SK-N-SH (cell line): ENCODE measurements at regions not wholly inside any gene's neighbourhood (a gene's known extent, or its start where the extent isn't known, plus 50 kb on each side); places are given as distances from the start of the nearest gene placed in this dataset.

Experiments
- CTCF ChIA-PET: fragments of 300-600, 350-600 bp; formaldehyde crosslinking; extraction: SDS; loops from one replicate; lab custom pipeline; 2021; lab: Yijun Ruan, JAX
- POLR2A ChIA-PET: fragments of 350-600 bp; sonication (Branson Sonifier 250); formaldehyde crosslinking; extraction: SDS; loops from one replicate; lab custom pipeline; 2020; ENCODE audit warnings: antibody characterized with exemption, inconsistent platforms; lab: Yijun Ruan, JAX
- DNase-seq: peaks from one replicate; pipeline ENCODE4 v3.0.0; 2012
- H2AFZ ChIP-seq: fragments of 200-600 bp; sonication (generic); 2 replicates; pipeline ENCODE4 v1.8.1; 2016; ENCODE audit warnings: antibody characterized with exemption, mild to moderate bottlenecking, low read depth
- H3F3A ChIP-seq: fragments of 200-600 bp; sonication (generic); replicated peaks from 2 replicates; pipeline ENCODE3; 2016; ENCODE audit warnings: antibody characterized with exemption, mild to moderate bottlenecking; ENCODE audit not compliant: insufficient read depth
- H3K27ac ChIP-seq, 2 experiments: fragments of 200-500 bp in 1 of 2; fragments of 200-600 bp in 1 of 2; sonication (Bioruptor generic) in 1 of 2; sonication (generic), shearing (Covaris generic) in 1 of 2; 2 replicates each; pipeline versions ENCODE4 v1.5.1 to v1.6.1; 2014 to 2016; ENCODE audit warnings: low read depth in 2 of 2, inconsistent platforms in 1 of 2, low read length in 1 of 2, mild to moderate bottlenecking in 1 of 2, mixed read lengths in 1 of 2
- H3K27me3 ChIP-seq: fragments of 200-600 bp; sonication (generic), shearing (Covaris generic); 2 replicates; pipeline ENCODE4 v1.6.1; 2016; ENCODE audit warnings: mixed run types; ENCODE audit not compliant: insufficient read depth
- H3K36me3 ChIP-seq, 2 experiments: fragments of 200-500 bp in 1 of 2; fragments of 200-600 bp in 1 of 2; sonication (Bioruptor generic) in 1 of 2; sonication (generic) in 1 of 2; replicated peaks in 1 of 2; 2 replicates each; pipeline versions ENCODE3 to v1.5.1; 2014 to 2016; ENCODE audit warnings: low read length in 1 of 2, mild to moderate bottlenecking in 1 of 2; ENCODE audit not compliant: insufficient read depth in 2 of 2, control insufficient read depth in 1 of 2
- H3K4me1 ChIP-seq, 2 experiments: fragments of 200-500 bp in 1 of 2; fragments of 200-600 bp in 1 of 2; sonication (Bioruptor generic) in 1 of 2; sonication (generic), shearing (Covaris generic) in 1 of 2; 2 replicates each; pipeline versions ENCODE4 v1.5.1 to v1.6.1; 2014 to 2016; ENCODE audit warnings: low read depth in 1 of 2, low read length in 1 of 2, mixed run types in 1 of 2; ENCODE audit not compliant: insufficient read depth in 2 of 2, control insufficient read depth in 1 of 2
- H3K4me2 ChIP-seq: fragments of 200-600 bp; sonication (generic), shearing (Covaris generic); 2 replicates; pipeline ENCODE4 v1.6.1; 2017; ENCODE audit warnings: mixed run types
- H3K4me3 ChIP-seq, 2 experiments: fragments of 200-500 bp in 1 of 2; fragments of 200-600 bp in 1 of 2; sonication (Bioruptor generic) in 1 of 2; sonication (generic), shearing (Covaris generic) in 1 of 2; 2 replicates each; pipeline versions ENCODE4 v1.5.1 to v1.8.1; 2014 to 2016; ENCODE audit warnings: low read depth in 2 of 2, inconsistent platforms in 1 of 2, low read length in 1 of 2, mild to moderate bottlenecking in 1 of 2, mixed read lengths in 1 of 2, moderate library complexity in 1 of 2
- H3K79me2 ChIP-seq: fragments of 200-600 bp; sonication (generic); 2 replicates; pipeline ENCODE4 v1.8.1; 2017; ENCODE audit warnings: mild to moderate bottlenecking; ENCODE audit not compliant: insufficient read depth
- H3K9ac ChIP-seq: fragments of 200-600 bp; sonication (generic); 2 replicates; pipeline ENCODE4 v1.6.1; 2017; ENCODE audit warnings: mixed run types
- H3K9me2 ChIP-seq: fragments of 200-600 bp; sonication (generic); 2 replicates; pipeline ENCODE4 v1.6.1; 2017; ENCODE audit warnings: mixed run types
- H3K9me3 ChIP-seq: fragments of 200-600 bp; sonication (generic); 2 replicates; pipeline ENCODE4 v1.6.1; 2017; ENCODE audit warnings: mixed run types, mild to moderate bottlenecking, moderate library complexity
- H4K20me1 ChIP-seq: fragments of 200-600 bp; sonication (generic); 2 replicates; pipeline ENCODE4 v1.6.1; 2017; ENCODE audit warnings: mild to moderate bottlenecking, mixed run types; ENCODE audit not compliant: insufficient read depth
- CTCF ChIP-seq: fragments of 200-600 bp; sonication (generic); IDR thresholded peaks from 2 replicates; pipeline ENCODE4 v1.6.1; 2017; ENCODE audit warnings: antibody characterized with exemption, mild to moderate bottlenecking, moderate library complexity
- ELF1 ChIP-seq: IDR thresholded peaks from 2 replicates; pipeline ENCODE4 v1.4.0; 2012
- FOSL2 ChIP-seq: IDR thresholded peaks from 2 replicates; pipeline ENCODE4 v1.4.0; 2012; ENCODE audit warnings: low read depth, mild to moderate bottlenecking, moderate library complexity, borderline replicate concordance
- FOXM1 ChIP-seq: IDR thresholded peaks from 2 replicates; pipeline ENCODE4 v1.4.0; 2012; ENCODE audit warnings: low read depth, mild to moderate bottlenecking
- GATA2 ChIP-seq: sonication (generic); formaldehyde crosslinking; IDR thresholded peaks from 2 replicates; pipeline ENCODE4 v1.5.0; 2020; ENCODE audit warnings: mild to moderate bottlenecking, missing genetic modification reagents
- MEF2A ChIP-seq: IDR thresholded peaks from 2 replicates; pipeline ENCODE4 v1.4.0; 2012; ENCODE audit warnings: low read depth, borderline replicate concordance
- NFIC ChIP-seq: IDR thresholded peaks from 2 replicates; pipeline ENCODE4 v1.4.0; 2012; ENCODE audit warnings: borderline replicate concordance
- NRF1 ChIP-seq: IDR thresholded peaks from 2 replicates; pipeline ENCODE4 v1.6.1; 2012; ENCODE audit warnings: low read depth, mild to moderate bottlenecking, low read length
- RAD21 ChIP-seq: IDR thresholded peaks from 2 replicates; pipeline ENCODE4 v1.6.1; 2012; ENCODE audit warnings: mild to moderate bottlenecking, low read length
- TAF1 ChIP-seq: IDR thresholded peaks from 2 replicates; pipeline ENCODE4 v1.6.1; 2012; ENCODE audit warnings: low read depth, mild to moderate bottlenecking, low read length, moderate library complexity, borderline replicate concordance
- TCF12 ChIP-seq: IDR thresholded peaks from 2 replicates; pipeline ENCODE4 v1.4.0; 2012
- TEAD4 ChIP-seq: IDR thresholded peaks from 2 replicates; pipeline ENCODE4 v1.4.0; 2012; ENCODE audit warnings: mild to moderate bottlenecking, borderline replicate concordance; ENCODE audit not compliant: insufficient read depth
- WGBS: methylation state at CpG from one replicate; pipeline ENCODE4 v1.1.6; 2017; ENCODE audit warnings: low lambda C conversion rate; 5-methylcytosine and 5-hydroxymethylcytosine counted together
- TF ChIP-seq, protein P1 (sequence below): IDR thresholded peaks from 2 replicates; pipeline ENCODE4 v1.4.0; 2012; ENCODE audit warnings: low read depth, borderline replicate concordance
- TF ChIP-seq, protein P2 (sequence below): IDR thresholded peaks from 2 replicates; pipeline ENCODE4 v1.6.1; 2012; ENCODE audit warnings: mild to moderate bottlenecking, low read depth, low read length, moderate library complexity

DNA sequence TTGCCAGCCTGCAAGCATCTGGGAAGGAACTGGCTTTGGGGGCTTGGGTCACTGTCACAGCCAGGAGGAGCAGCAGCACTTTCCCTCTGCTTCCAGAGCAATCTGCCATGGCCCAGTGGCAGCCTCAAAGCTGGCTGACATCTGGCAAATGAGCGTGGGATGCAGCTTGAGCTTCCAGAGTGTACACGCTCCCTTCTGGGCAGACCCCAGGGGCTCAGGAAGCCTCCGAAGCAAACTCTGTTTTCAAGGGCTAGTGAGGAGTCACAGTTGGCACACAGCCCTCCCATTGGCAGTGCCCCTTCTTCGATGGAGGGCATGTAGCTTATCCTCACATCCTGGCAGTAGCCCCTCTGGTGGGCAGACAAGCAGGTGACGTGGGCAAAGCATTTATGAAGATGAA, 249.6 kb downstream of the ENGASE start (continued):
- TF ChIP-seq MEF2A (no peak), NFIC (no peak), TEAD4 (no peak), GATA2 (CRISPR knock-in tag) (no peak), FOSL2 (no peak), CTCF (no peak), TCF12 (no peak)
- TF ChIP-seq, protein P1, sequence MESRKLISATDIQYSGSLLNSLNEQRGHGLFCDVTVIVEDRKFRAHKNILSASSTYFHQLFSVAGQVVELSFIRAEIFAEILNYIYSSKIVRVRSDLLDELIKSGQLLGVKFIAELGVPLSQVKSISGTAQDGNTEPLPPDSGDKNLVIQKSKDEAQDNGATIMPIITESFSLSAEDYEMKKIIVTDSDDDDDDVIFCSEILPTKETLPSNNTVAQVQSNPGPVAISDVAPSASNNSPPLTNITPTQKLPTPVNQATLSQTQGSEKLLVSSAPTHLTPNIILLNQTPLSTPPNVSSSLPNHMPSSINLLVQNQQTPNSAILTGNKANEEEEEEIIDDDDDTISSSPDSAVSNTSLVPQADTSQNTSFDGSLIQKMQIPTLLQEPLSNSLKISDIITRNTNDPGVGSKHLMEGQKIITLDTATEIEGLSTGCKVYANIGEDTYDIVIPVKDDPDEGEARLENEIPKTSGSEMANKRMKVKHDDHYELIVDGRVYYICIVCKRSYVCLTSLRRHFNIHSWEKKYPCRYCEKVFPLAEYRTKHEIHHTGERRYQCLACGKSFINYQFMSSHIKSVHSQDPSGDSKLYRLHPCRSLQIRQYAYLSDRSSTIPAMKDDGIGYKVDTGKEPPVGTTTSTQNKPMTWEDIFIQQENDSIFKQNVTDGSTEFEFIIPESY = no peak
- TF ChIP-seq, all 33 proteins: peak for 0

GRCh38 chr17:79323566-79323965, 248.9 kb downstream of the ENGASE start:
- H3K4me1 ChIP-seq = no peaks in the 10 kb centered on the region; a peak in 1 of 4 replicates
- no peak overlapping the region for H2AFZ ChIP-seq
- peaks cover 4% of the 10 kb centered on the region; the same call in 1 of the 2 replicates for H4K20me1 ChIP-seq
- no peaks in the 10 kb centered on the region for H3K9me2 ChIP-seq
- H3K27me3 ChIP-seq = peaks cover 5% of the 10 kb centered on the region; the same call in 1 of the 2 replicates
- H3K4me3 ChIP-seq = no peak overlapping the region
- TF ChIP-seq TAF1 (no peak), FOXM1 (no peak), ELF1 (no peak), RAD21 (no peak), NRF1 (no peak)
- TF ChIP-seq, protein P2, sequence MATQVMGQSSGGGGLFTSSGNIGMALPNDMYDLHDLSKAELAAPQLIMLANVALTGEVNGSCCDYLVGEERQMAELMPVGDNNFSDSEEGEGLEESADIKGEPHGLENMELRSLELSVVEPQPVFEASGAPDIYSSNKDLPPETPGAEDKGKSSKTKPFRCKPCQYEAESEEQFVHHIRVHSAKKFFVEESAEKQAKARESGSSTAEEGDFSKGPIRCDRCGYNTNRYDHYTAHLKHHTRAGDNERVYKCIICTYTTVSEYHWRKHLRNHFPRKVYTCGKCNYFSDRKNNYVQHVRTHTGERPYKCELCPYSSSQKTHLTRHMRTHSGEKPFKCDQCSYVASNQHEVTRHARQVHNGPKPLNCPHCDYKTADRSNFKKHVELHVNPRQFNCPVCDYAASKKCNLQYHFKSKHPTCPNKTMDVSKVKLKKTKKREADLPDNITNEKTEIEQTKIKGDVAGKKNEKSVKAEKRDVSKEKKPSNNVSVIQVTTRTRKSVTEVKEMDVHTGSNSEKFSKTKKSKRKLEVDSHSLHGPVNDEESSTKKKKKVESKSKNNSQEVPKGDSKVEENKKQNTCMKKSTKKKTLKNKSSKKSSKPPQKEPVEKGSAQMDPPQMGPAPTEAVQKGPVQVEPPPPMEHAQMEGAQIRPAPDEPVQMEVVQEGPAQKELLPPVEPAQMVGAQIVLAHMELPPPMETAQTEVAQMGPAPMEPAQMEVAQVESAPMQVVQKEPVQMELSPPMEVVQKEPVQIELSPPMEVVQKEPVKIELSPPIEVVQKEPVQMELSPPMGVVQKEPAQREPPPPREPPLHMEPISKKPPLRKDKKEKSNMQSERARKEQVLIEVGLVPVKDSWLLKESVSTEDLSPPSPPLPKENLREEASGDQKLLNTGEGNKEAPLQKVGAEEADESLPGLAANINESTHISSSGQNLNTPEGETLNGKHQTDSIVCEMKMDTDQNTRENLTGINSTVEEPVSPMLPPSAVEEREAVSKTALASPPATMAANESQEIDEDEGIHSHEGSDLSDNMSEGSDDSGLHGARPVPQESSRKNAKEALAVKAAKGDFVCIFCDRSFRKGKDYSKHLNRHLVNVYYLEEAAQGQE = no peak
- no peaks in the 10 kb centered on the region for H3K9me3 ChIP-seq
- no peaks in the 10 kb centered on the region for H3K79me2 ChIP-seq
- no peak overlapping the region for H3K27ac ChIP-seq
- no peak for DNase-seq
- no peaks in the 10 kb centered on the region for H3F3A ChIP-seq
- ChIA-PET CTCF (interaction anchor here (1.0 to 6.1 kb wide), 7 partner anchors 10 to 135 kb away, joined by 3 to 26 read pairs (median 12); no protein-coding TSS in a partner anchor), POLR2A (no interaction called here)
- no peaks in the 10 kb centered on the region for H3K36me3 ChIP-seq
- WGBS = 39% methylated on average over 6 of the region's 10 CpGs
- no peak overlapping the region for H3K9ac ChIP-seq
- no peak overlapping the region for H3K4me2 ChIP-seq
